GM12801 (cell line): ENCODE measurements at regions not wholly inside any gene's neighbourhood (a gene's known extent, or its start where the extent isn't known, plus 50 kb on each side); places are given as distances from the start of the nearest gene placed in this dataset.

Experiments
- CTCF ChIP-seq: IDR thresholded peaks from one replicate; pipeline ENCODE4 v1.5.1; 2011; ENCODE audit warnings: control low read depth; ENCODE audit not compliant: insufficient read length; ENCODE audit errors: extremely low read depth

- TF ChIP-seq CTCF = no peak
Observed at GRCh38 chr2:161031511-161031910, 128.7 kb upstream of the TANK start.

GRCh38 chr2:161032635-161033034, 127.6 kb upstream of the TANK start:
- no peak for TF ChIP-seq CTCF

- no peak for TF ChIP-seq CTCF
Observed at GRCh38 chr2:161033059-161033660, 127.1 kb upstream of the TANK start.

- no peak for TF ChIP-seq CTCF
Observed at GRCh38 chr2:161036926-161037325, 123.3 kb upstream of the TANK start.

GRCh38 chr2:161039071-161039470, 121.2 kb upstream of the TANK start:
- TF ChIP-seq CTCF = no peak

- TF ChIP-seq CTCF = no peak
Observed at GRCh38 chr2:161041356-161041755, 118.9 kb upstream of the TANK start.

- no peak for TF ChIP-seq CTCF
Observed at GRCh38 chr2:161042990-161043625, 117.1 kb upstream of the TANK start.
